Mucosa of descending colon (tissue), 3 donors: ENCODE measurements at regions not wholly inside any gene's neighbourhood (a gene's known extent, or its start where the extent isn't known, plus 50 kb on each side); places are given as distances from the start of the nearest gene placed in this dataset.

Source experiments
- ATAC-seq: fragments of 200-7000 bp; cut with Tn5 transposase; one replicate; pipeline ENCODE4 v1.9.1; 2020; ENCODE audit warnings: mild to moderate bottlenecking, moderate library complexity
- DNase-seq, 3 donors: peaks; one replicate each; pipeline ENCODE4 v3.0.0-alpha.2; 2020
- H3K36me3 ChIP-seq: fragments of 200-600 bp; one replicate; pipeline ENCODE4 v1.8.0; 2021; ENCODE audit warnings: low read depth, mild to moderate bottlenecking
- H3K4me1 ChIP-seq: fragments of 200-600 bp; one replicate; pipeline ENCODE4 v1.8.0; 2021; ENCODE audit warnings: low read depth, mild to moderate bottlenecking
- H3K4me3 ChIP-seq: fragments of 200-600 bp; one replicate; pipeline ENCODE4 v1.8.0; 2021; ENCODE audit warnings: mild to moderate bottlenecking
- H3K9me3 ChIP-seq: fragments of 200-600 bp; one replicate; pipeline ENCODE4 v1.8.0; 2021; ENCODE audit warnings: mild to moderate bottlenecking
- CTCF ChIP-seq: fragments of 200-600 bp; IDR thresholded peaks from one replicate; pipeline ENCODE4 v1.8.0; 2022; ENCODE audit warnings: antibody characterized with exemption, mild to moderate bottlenecking
- intact Hi-C, 2 donors: fragments of 100-400 bp; cut with DNase I in 1 of 2; cut with micrococcal nuclease in 1 of 2; formaldehyde crosslinking; loops; one replicate each; pipeline versions ENCODE4 v1.11.0 to v1.11.1; 2022; cut with DNase I, micrococcal nuclease
- donor health status: DM: no; HTN: no; CAD: no; lungs with moderate emphysema.
- donor health status: DM: no; HTN: no; CAD: no.
- donor health status: DM: no; HTN: yes; CAD: no.

- Histone ChIP-seq H3K36me3 (no peaks in the 10 kb centered on the region), H3K9me3 (no peaks in the 10 kb centered on the region), H3K4me1 (no peaks in the 10 kb centered on the region), H3K4me3 (no peak overlapping the region)
- no peak for ATAC-seq
- no peak for TF ChIP-seq CTCF
- intact Hi-C loops: no loop called here
- no peak for DNase-seq
Observed at GRCh38 chr4:151471728-151472127, 62.8 kb downstream of the FHIP1A start.

- Histone ChIP-seq H3K36me3 (no peaks in the 10 kb centered on the region), H3K4me1 (no peaks in the 10 kb centered on the region), H3K4me3 (no peak overlapping the region), H3K9me3 (no peaks in the 10 kb centered on the region)
- intact Hi-C loops: no loop called here
- no peak for TF ChIP-seq CTCF
- no peak for ATAC-seq
- no peak for DNase-seq
Observed at GRCh38 chr4:151472297-151472696, 63.3 kb downstream of the FHIP1A start.

- Histone ChIP-seq H3K9me3 (no peaks in the 10 kb centered on the region), H3K36me3 (no peaks in the 10 kb centered on the region), H3K4me3 (no peak overlapping the region), H3K4me1 (no peaks in the 10 kb centered on the region)
- DNase-seq: no peak
- intact Hi-C loops: no loop called here
- ATAC-seq: no peak
- TF ChIP-seq CTCF: no peak
Observed at GRCh38 chr4:151472711-151473110, 63.7 kb downstream of the FHIP1A start.

GRCh38 chr4:151473521-151474097 lies 64.6 kb downstream of the FHIP1A start:
- Histone ChIP-seq H3K4me3 (no peak overlapping the region), H3K9me3 (no peaks in the 10 kb centered on the region), H3K36me3 (no peaks in the 10 kb centered on the region), H3K4me1 (no peaks in the 10 kb centered on the region)
- ATAC-seq (no peak), DNase-seq (no peak)
- intact Hi-C loops: no loop called here
- no peak for TF ChIP-seq CTCF

- ATAC-seq (no peak), DNase-seq (no peak)
- intact Hi-C loops: no loop called here
- Histone ChIP-seq H3K36me3 (no peaks in the 10 kb centered on the region), H3K4me3 (no peak overlapping the region), H3K9me3 (no peaks in the 10 kb centered on the region), H3K4me1 (no peaks in the 10 kb centered on the region)
- TF ChIP-seq CTCF: no peak
Observed at GRCh38 chr4:151475035-151475714, 66.2 kb downstream of the FHIP1A start.
